HEK293T (cell line): ENCODE measurements at regions not wholly inside any gene's neighbourhood (a gene's known extent, or its start where the extent isn't known, plus 50 kb on each side); places are given as distances from the start of the nearest gene placed in this dataset.

ENCODE experiments used
- CTCF ChIA-PET: fragments of 350-600 bp; formaldehyde crosslinking; extraction: SDS; loops from one replicate; lab custom pipeline; 2021; ENCODE audit warnings: antibody characterized with exemption, inconsistent platforms; lab: Yijun Ruan, JAX
- POLR2A ChIA-PET: fragments of 350-600 bp; formaldehyde crosslinking; extraction: SDS; loops from one replicate; lab custom pipeline; 2020; ENCODE audit warnings: antibody characterized with exemption, inconsistent platforms; lab: Yijun Ruan, JAX
- DNase-seq: peaks from one replicate; pipeline ENCODE4 v3.0.0; 2012; ENCODE audit warnings: mixed read lengths; ENCODE audit errors: extremely low spot score
- ARNT ChIP-seq: fragments of 450-650 bp; IDR thresholded peaks from 2 replicates; pipeline ENCODE4 v1.6.1; 2017; ENCODE audit warnings: mild to moderate bottlenecking
- BHLHE40 ChIP-seq: fragments of 450-650 bp; IDR thresholded peaks from 2 replicates; pipeline ENCODE4 v1.6.1; 2016; ENCODE audit warnings: mild to moderate bottlenecking, moderate library complexity, borderline replicate concordance
- CTBP1 ChIP-seq: fragments of 450-650 bp; IDR thresholded peaks from 2 replicates; pipeline ENCODE4 v1.6.1; 2016; ENCODE audit warnings: borderline replicate concordance
- ELF4 ChIP-seq: fragments of 450-650 bp; IDR thresholded peaks from 2 replicates; pipeline ENCODE4 v1.6.1; 2017; ENCODE audit warnings: antibody characterized with exemption
- FOXA1 ChIP-seq: fragments of 450-650 bp; IDR thresholded peaks from 2 replicates; pipeline ENCODE4 v1.6.1; 2016; ENCODE audit warnings: mild to moderate bottlenecking
- FOXK2 ChIP-seq: fragments of 450-650 bp; IDR thresholded peaks from 2 replicates; pipeline ENCODE4 v1.6.1; 2016; ENCODE audit warnings: mild to moderate bottlenecking
- FOXM1 ChIP-seq: fragments of 450-650 bp; IDR thresholded peaks from 2 replicates; pipeline ENCODE4 v1.6.1; 2017; ENCODE audit warnings: mild to moderate bottlenecking, borderline replicate concordance
- HDGF ChIP-seq: fragments of 450-650 bp; IDR thresholded peaks from 2 replicates; pipeline ENCODE4 v1.6.1; 2017; ENCODE audit warnings: antibody characterized with exemption, borderline replicate concordance
- L3MBTL2 ChIP-seq: fragments of 450-650 bp; conservative IDR thresholded peaks from 2 replicates; pipeline ENCODE4 v1.6.1; 2016; ENCODE audit warnings: mild to moderate bottlenecking
- LEF1 ChIP-seq: fragments of 450-650 bp; IDR thresholded peaks from 2 replicates; pipeline ENCODE4 v1.6.1; 2017; ENCODE audit warnings: mild to moderate bottlenecking, borderline replicate concordance
- NFRKB ChIP-seq: fragments of 450-650 bp; IDR thresholded peaks from 2 replicates; pipeline ENCODE4 v1.6.1; 2016; ENCODE audit warnings: mild to moderate bottlenecking, moderate library complexity
- PKNOX1 ChIP-seq: fragments of 450-650 bp; IDR thresholded peaks from 2 replicates; pipeline ENCODE4 v1.6.1; 2016
- SP1 ChIP-seq: fragments of 450-650 bp; IDR thresholded peaks from 2 replicates; pipeline ENCODE4 v1.6.1; 2017
- SUZ12 ChIP-seq: fragments of 450-650 bp; IDR thresholded peaks from 2 replicates; pipeline ENCODE4 v1.6.1; 2016; ENCODE audit warnings: mild to moderate bottlenecking
- TARDBP ChIP-seq: fragments of 450-650 bp; IDR thresholded peaks from 2 replicates; pipeline ENCODE4 v1.6.1; 2016
- ZNF384 ChIP-seq: fragments of 450-650 bp; IDR thresholded peaks from 2 replicates; pipeline ENCODE4 v1.6.1; 2016

- TF ChIP-seq PKNOX1 (no peak), FOXK2 (no peak)
Observed at GRCh38 chr1:80363689-80364475, 1357.4 kb upstream of the ADGRL4 start.

GRCh38 chr1:80359666-80360065, 1353.1 kb upstream of the ADGRL4 start:
- CTCF ChIA-PET: no interaction called here
- POLR2A ChIA-PET: no interaction called here
- DNase-seq: no peak
- TF ChIP-seq HDGF: no peak
- TF ChIP-seq CTBP1: no peak
- no peak for TF ChIP-seq LEF1
- no peak for TF ChIP-seq ARNT
- TF ChIP-seq SP1: no peak
- no peak for TF ChIP-seq FOXM1
- TF ChIP-seq SUZ12: no peak
- no peak for TF ChIP-seq PKNOX1
- TF ChIP-seq ELF4: no peak
- no peak for TF ChIP-seq BHLHE40
- no peak for TF ChIP-seq L3MBTL2
- no peak for TF ChIP-seq FOXA1
- TF ChIP-seq NFRKB: no peak
- TF ChIP-seq TARDBP: no peak
- no peak for TF ChIP-seq FOXK2
- no peak for TF ChIP-seq ZNF384

More at GRCh38 chr1:80363689-80364475, 1357.4 kb upstream of the ADGRL4 start:
- POLR2A ChIA-PET: no interaction called here
- DNase-seq: no peak
- CTCF ChIA-PET: no interaction called here

GRCh38 chr1:80349218-80349617, 1342.7 kb upstream of the ADGRL4 start:
- no peak for DNase-seq
- POLR2A ChIA-PET: no interaction called here
- CTCF ChIA-PET: no interaction called here
- no peak for TF ChIP-seq FOXK2
- TF ChIP-seq TARDBP: no peak
- TF ChIP-seq L3MBTL2: no peak
- no peak for TF ChIP-seq CTBP1
- TF ChIP-seq SP1: no peak

- ChIA-PET CTCF (no interaction called here), POLR2A (no interaction called here)
- DNase-seq: no peak
- TF ChIP-seq L3MBTL2: no peak
- no peak for TF ChIP-seq ZNF384
- TF ChIP-seq LEF1: no peak
- no peak for TF ChIP-seq SP1
- no peak for TF ChIP-seq HDGF
- TF ChIP-seq SUZ12: no peak
- TF ChIP-seq NFRKB: no peak
- no peak for TF ChIP-seq FOXA1
Observed at GRCh38 chr1:80341021-80341420, 1334.5 kb upstream of the ADGRL4 start.

GRCh38 chr1:80318108-80318507, 1311.6 kb upstream of the ADGRL4 start:
- peak; percentile 64 for TF ChIP-seq PKNOX1
- TF ChIP-seq FOXA1: no peak
- TF ChIP-seq CTBP1: peak; percentile 61; the same call in 1 of the 2 replicates
- no peak for TF ChIP-seq FOXM1
- no peak for DNase-seq
- ChIA-PET POLR2A (no interaction called here), CTCF (no interaction called here)

GRCh38 chr1:80310703-80311245, 1304.2 kb upstream of the ADGRL4 start:
- TF ChIP-seq FOXA1 (no peak), LEF1 (no peak), ELF4 (no peak), FOXK2 (no peak), TARDBP (no peak), ARNT (no peak), FOXM1 (no peak), SP1 (no peak), CTBP1 (no peak), L3MBTL2 (no peak), HDGF (no peak), PKNOX1 (no peak), ZNF384 (no peak), BHLHE40 (no peak)
- ChIA-PET POLR2A (no interaction called here), CTCF (no interaction called here)
- DNase-seq: no peak
